HEK293 (cell line): ENCODE measurements at regions not wholly inside any gene's neighbourhood (a gene's known extent, or its start where the extent isn't known, plus 50 kb on each side); places are given as distances from the start of the nearest gene placed in this dataset.

ENCODE experiments used
- CTCF ChIA-PET: fragments of 350-600 bp; formaldehyde crosslinking; extraction: SDS; loops from one replicate; lab custom pipeline; 2021; ENCODE audit warnings: antibody characterized with exemption; lab: Yijun Ruan, JAX
- POLR2A ChIA-PET: fragments of 300-600 bp; formaldehyde crosslinking; extraction: SDS; loops from one replicate; lab custom pipeline; 2020; ENCODE audit warnings: antibody characterized with exemption, inconsistent platforms; lab: Yijun Ruan, JAX
- H3K27ac ChIP-seq: fragments of 200-500 bp; sonication (Bioruptor generic); 2 replicates; pipeline ENCODE4 v1.5.1; 2014; ENCODE audit warnings: low read depth, low read length, control low read depth, inconsistent platforms; ENCODE audit errors: extremely low read depth
- H3K36me3 ChIP-seq, 2 experiments: fragments of 200-500 bp in 1 of 2; sonication (Bioruptor generic) in 1 of 2; 1 replicate in 1 of 2; 2 replicates in 1 of 2; pipeline ENCODE4 v1.5.1; 2014 to 2017; ENCODE audit warnings: inconsistent platforms in 2 of 2, low read length in 2 of 2; ENCODE audit not compliant: control insufficient read depth in 2 of 2, insufficient read depth in 1 of 2
- H3K4me1 ChIP-seq: fragments of 200-500 bp; sonication (Bioruptor generic); 2 replicates; pipeline ENCODE4 v1.5.1; 2014; ENCODE audit warnings: mild to moderate bottlenecking, low read length, inconsistent platforms; ENCODE audit not compliant: control insufficient read depth, insufficient read depth
- H3K4me3 ChIP-seq: 2 replicates; pipeline ENCODE4 v1.5.1; 2011; ENCODE audit warnings: low read depth, mild to moderate bottlenecking, control low read depth, low read length, moderate library complexity
- H3K9me3 ChIP-seq: fragments of 200-500 bp; sonication (Bioruptor generic); 2 replicates; pipeline ENCODE4 v1.5.1; 2014; ENCODE audit warnings: low read depth, low read length, inconsistent platforms; ENCODE audit not compliant: control insufficient read depth, insufficient read depth
- HOXA7 ChIP-seq: sonication (generic); formaldehyde crosslinking; IDR thresholded peaks from 2 replicates; pipeline ENCODE4 v1.8.1; 2022; ENCODE audit warnings: missing genetic modification reagents, borderline replicate concordance
- KLF1 ChIP-seq: fragments of 450-650 bp; formaldehyde crosslinking; IDR thresholded peaks from 2 replicates; pipeline ENCODE4 v1.5.1; 2016; ENCODE audit warnings: missing biosample characterization, missing genetic modification characterization
- OVOL3 ChIP-seq: fragments of 450-650 bp; formaldehyde crosslinking; IDR thresholded peaks from 2 replicates; pipeline ENCODE4 v1.5.1; 2016; ENCODE audit warnings: missing biosample characterization, missing genetic modification characterization
- REPIN1 ChIP-seq: fragments of 450-650 bp; formaldehyde crosslinking; IDR thresholded peaks from 2 replicates; pipeline ENCODE4 v1.5.1; 2017; ENCODE audit warnings: missing biosample characterization, missing genetic modification characterization, low read depth
- SETDB1 ChIP-seq: IDR thresholded peaks from one replicate; pipeline ENCODE4 v1.6.1; 2017; ENCODE audit warnings: mild to moderate bottlenecking, low read length, moderate library complexity, mixed read lengths; ENCODE audit not compliant: insufficient read length
- SP3 ChIP-seq: fragments of 450-650 bp; formaldehyde crosslinking; IDR thresholded peaks from 2 replicates; pipeline ENCODE4 v1.5.1; 2016; ENCODE audit warnings: missing biosample characterization, missing genetic modification characterization
- ZFP41 ChIP-seq: fragments of 450-650 bp; formaldehyde crosslinking; IDR thresholded peaks from 2 replicates; pipeline ENCODE4 v1.5.1; 2016; ENCODE audit warnings: missing biosample characterization, missing genetic modification characterization, borderline replicate concordance
- ZNF350 ChIP-seq: fragments of 450-650 bp; formaldehyde crosslinking; IDR thresholded peaks from 2 replicates; pipeline ENCODE4 v1.5.0; 2017; ENCODE audit warnings: missing biosample characterization, mild to moderate bottlenecking, missing genetic modification characterization
- ZNF544 ChIP-seq: fragments of 450-650 bp; formaldehyde crosslinking; IDR thresholded peaks from 2 replicates; pipeline ENCODE4 v1.5.0; 2017; ENCODE audit warnings: missing biosample characterization, missing genetic modification characterization
- ZNF626 ChIP-seq: fragments of 450-650 bp; sonication (Bioruptor Pico); formaldehyde crosslinking; IDR thresholded peaks from 2 replicates; pipeline ENCODE4 v1.5.1; 2018; ENCODE audit warnings: missing biosample characterization, missing genetic modification characterization, inconsistent platforms
- ZNF747 ChIP-seq: fragments of 450-650 bp; formaldehyde crosslinking; IDR thresholded peaks from 2 replicates; pipeline ENCODE4 v1.5.1; 2016; ENCODE audit warnings: missing biosample characterization, missing genetic modification characterization
- ZNF837 ChIP-seq: fragments of 450-650 bp; formaldehyde crosslinking; IDR thresholded peaks from 2 replicates; pipeline ENCODE4 v1.5.1; 2016; ENCODE audit warnings: missing biosample characterization, missing genetic modification characterization
- TF ChIP-seq, protein P1 (sequence below): fragments of 450-650 bp; formaldehyde crosslinking; IDR thresholded peaks from 2 replicates; pipeline ENCODE4 v1.5.1; 2016; ENCODE audit warnings: missing biosample characterization, missing genetic modification characterization
- TF ChIP-seq, protein P2 (sequence below): fragments of 450-650 bp; formaldehyde crosslinking; IDR thresholded peaks from 2 replicates; pipeline ENCODE4 v1.5.1; 2016; ENCODE audit warnings: missing biosample characterization, missing genetic modification characterization
- TF ChIP-seq, protein P3 (sequence below): fragments of 450-650 bp; formaldehyde crosslinking; IDR thresholded peaks from 2 replicates; pipeline ENCODE4 v1.5.1; 2016; ENCODE audit warnings: missing biosample characterization, missing genetic modification characterization
- TF ChIP-seq, protein P4 (sequence below): fragments of 450-650 bp; formaldehyde crosslinking; IDR thresholded peaks from 2 replicates; pipeline ENCODE4 v1.5.1; 2016; ENCODE audit warnings: missing biosample characterization, missing genetic modification characterization
- TF ChIP-seq, protein P5 (sequence below): fragments of 450-650 bp; formaldehyde crosslinking; IDR thresholded peaks from 2 replicates; pipeline ENCODE4 v1.5.1; 2016; ENCODE audit warnings: missing biosample characterization, missing genetic modification characterization

DNA sequence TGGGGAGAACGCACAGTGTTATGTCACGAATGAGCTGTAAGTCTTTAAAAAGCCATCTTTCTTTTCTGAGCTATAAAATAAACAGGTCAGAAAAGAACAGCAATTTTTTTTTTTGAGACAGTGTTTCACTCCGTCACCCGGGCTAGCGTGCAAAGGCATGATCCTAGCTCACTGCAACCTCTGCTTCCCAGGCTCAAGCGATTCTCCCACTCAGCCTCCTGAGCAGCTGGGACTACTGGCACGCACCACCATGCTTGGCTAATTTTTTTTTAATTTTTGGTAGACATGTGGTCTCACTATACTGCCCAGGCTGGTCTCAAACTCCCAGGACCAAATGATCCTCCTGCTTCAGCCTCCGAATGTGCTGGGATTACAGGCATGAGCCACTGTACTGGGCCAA lies 58.6 kb downstream of the PPP1R3C start:
- Histone ChIP-seq H3K4me3 (no peak overlapping the region), H3K27ac (no peak overlapping the region), H3K4me1 (no peaks in the 10 kb centered on the region), H3K9me3 (no peaks in the 10 kb centered on the region), H3K36me3 (no peaks in the 10 kb centered on the region)
- ChIA-PET CTCF (interaction anchor here (0.6 to 1.3 kb wide), 2 partner anchors 22 to 62 kb away, joined by 3 to 5 read pairs; no protein-coding TSS in a partner anchor), POLR2A (no interaction called here)
- no peak for TF ChIP-seq KLF1 (tag by site-specific recombination)
- TF ChIP-seq, protein P1, sequence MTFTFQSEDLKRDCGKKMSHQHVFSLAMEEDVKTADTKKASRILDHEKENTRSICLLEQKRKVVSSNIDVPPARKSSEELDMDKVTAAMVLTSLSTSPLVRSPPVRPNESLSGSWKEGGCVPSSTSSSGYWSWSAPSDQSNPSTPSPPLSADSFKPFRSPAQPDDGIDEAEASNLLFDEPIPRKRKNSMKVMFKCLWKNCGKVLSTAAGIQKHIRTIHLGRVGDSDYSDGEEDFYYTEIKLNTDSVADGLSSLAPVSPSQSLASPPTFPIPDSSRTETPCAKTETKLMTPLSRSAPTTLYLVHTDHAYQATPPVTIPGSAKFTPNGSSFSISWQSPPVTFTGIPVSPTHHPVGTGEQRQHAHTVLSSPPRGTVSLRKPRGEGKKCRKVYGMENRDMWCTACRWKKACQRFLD, result no peak
- TF ChIP-seq REPIN1, result no peak
- TF ChIP-seq, protein P2, sequence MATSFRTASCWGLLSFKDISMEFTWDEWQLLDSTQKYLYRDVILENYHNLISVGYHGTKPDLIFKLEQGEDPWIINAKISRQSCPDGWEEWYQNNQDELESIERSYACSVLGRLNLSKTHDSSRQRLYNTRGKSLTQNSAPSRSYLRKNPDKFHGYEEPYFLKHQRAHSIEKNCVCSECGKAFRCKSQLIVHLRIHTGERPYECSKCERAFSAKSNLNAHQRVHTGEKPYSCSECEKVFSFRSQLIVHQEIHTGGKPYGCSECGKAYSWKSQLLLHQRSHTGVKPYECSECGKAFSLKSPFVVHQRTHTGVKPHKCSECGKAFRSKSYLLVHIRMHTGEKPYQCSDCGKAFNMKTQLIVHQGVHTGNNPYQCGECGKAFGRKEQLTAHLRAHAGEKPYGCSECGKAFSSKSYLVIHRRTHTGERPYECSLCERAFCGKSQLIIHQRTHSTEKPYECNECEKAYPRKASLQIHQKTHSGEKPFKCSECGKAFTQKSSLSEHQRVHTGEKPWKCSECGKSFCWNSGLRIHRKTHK (tag by site-specific recombination), result no peak

DNA sequence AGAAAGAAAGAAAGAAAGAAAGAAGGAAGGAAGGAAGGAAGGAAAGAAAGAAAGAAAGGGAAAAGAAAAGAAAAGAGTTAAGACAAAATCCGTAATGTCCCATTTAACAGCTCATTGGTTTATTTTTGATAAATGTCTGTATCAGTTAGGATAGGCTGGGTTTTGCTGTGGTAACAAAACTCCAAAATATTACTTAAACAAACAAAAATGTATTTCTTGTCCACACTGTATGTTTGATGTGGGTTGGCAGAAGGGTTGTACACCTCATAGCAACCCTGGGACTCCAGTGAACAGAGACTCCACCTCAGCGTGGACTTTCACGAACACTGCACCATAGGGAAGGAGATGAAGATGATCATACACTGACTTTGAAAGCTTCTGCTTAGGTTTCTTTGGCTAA lies 59.6 kb downstream of the PPP1R3C start:
- POLR2A ChIA-PET, result no interaction called here
- H3K4me1 ChIP-seq, result no peaks in the 10 kb centered on the region
- no peak for TF ChIP-seq ZNF747 (tag by site-specific recombination)
- TF ChIP-seq, all 188 proteins: peak for 0
- Histone ChIP-seq H3K27ac (no peak overlapping the region), H3K36me3 (no peaks in the 10 kb centered on the region), H3K9me3 (no peaks in the 10 kb centered on the region), H3K4me3 (no peak overlapping the region)
- CTCF ChIA-PET, result interaction anchor here (0.9 to 1.3 kb wide), 2 partner anchors 21 to 121 kb away, joined by 4 to 5 read pairs; no protein-coding TSS in a partner anchor

DNA sequence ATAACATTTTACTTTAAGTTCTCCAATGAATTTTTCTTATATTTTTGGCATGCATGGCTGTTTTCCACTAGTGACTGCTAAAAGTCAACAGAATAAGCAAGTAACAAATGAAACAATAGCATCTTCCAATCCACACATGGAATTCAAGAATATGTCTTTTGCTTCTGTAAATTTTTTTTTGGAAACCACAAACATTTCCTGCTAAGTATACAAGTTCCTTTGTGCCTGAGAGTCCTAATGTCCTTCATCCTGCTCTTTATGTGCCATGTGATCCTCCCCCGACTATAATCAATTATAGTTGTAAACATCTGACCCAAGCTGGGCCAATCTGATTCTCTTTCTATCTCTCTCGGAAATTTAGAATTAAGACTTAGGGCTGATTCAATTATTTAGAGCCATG lies 61.2 kb downstream of the PPP1R3C start:
- Histone ChIP-seq H3K4me3 (no peak overlapping the region), H3K4me1 (no peaks in the 10 kb centered on the region), H3K27ac (no peak overlapping the region), H3K36me3 (no peaks in the 10 kb centered on the region), H3K9me3 (no peaks in the 10 kb centered on the region)
- ChIA-PET POLR2A (no interaction called here), CTCF (no interaction called here)
- TF ChIP-seq, protein P3, sequence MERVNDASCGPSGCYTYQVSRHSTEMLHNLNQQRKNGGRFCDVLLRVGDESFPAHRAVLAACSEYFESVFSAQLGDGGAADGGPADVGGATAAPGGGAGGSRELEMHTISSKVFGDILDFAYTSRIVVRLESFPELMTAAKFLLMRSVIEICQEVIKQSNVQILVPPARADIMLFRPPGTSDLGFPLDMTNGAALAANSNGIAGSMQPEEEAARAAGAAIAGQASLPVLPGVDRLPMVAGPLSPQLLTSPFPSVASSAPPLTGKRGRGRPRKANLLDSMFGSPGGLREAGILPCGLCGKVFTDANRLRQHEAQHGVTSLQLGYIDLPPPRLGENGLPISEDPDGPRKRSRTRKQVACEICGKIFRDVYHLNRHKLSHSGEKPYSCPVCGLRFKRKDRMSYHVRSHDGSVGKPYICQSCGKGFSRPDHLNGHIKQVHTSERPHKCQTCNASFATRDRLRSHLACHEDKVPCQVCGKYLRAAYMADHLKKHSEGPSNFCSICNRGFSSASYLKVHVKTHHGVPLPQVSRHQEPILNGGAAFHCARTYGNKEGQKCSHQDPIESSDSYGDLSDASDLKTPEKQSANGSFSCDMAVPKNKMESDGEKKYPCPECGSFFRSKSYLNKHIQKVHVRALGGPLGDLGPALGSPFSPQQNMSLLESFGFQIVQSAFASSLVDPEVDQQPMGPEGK (tag by site-specific recombination), result no peak
- TF ChIP-seq, protein P4, sequence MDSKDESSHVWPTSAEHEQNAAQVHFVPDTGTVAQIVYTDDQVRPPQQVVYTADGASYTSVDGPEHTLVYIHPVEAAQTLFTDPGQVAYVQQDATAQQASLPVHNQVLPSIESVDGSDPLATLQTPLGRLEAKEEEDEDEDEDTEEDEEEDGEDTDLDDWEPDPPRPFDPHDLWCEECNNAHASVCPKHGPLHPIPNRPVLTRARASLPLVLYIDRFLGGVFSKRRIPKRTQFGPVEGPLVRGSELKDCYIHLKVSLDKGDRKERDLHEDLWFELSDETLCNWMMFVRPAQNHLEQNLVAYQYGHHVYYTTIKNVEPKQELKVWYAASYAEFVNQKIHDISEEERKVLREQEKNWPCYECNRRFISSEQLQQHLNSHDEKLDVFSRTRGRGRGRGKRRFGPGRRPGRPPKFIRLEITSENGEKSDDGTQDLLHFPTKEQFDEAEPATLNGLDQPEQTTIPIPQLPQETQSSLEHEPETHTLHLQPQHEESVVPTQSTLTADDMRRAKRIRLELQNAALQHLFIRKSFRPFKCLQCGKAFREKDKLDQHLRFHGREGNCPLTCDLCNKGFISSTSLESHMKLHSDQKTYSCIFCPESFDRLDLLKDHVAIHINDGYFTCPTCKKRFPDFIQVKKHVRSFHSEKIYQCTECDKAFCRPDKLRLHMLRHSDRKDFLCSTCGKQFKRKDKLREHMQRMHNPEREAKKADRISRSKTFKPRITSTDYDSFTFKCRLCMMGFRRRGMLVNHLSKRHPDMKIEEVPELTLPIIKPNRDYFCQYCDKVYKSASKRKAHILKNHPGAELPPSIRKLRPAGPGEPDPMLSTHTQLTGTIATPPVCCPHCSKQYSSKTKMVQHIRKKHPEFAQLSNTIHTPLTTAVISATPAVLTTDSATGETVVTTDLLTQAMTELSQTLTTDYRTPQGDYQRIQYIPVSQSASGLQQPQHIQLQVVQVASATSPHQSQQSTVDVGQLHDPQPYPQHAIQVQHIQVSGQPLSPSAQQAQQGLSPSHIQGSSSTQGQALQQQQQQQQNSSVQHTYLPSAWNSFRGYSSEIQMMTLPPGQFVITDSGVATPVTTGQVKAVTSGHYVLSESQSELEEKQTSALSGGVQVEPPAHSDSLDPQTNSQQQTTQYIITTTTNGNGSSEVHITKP (tag by site-specific recombination), result no peak
- no peak for TF ChIP-seq HOXA7 (CRISPR knock-in tag)
- TF ChIP-seq ZNF626 (tag by site-specific recombination), result no peak
- TF ChIP-seq ZNF837 (tag by site-specific recombination), result no peak
- no peak for TF ChIP-seq ZFP41
- TF ChIP-seq ZNF350 (tag by site-specific recombination), result no peak
- TF ChIP-seq OVOL3, result no peak
- TF ChIP-seq, protein P5, sequence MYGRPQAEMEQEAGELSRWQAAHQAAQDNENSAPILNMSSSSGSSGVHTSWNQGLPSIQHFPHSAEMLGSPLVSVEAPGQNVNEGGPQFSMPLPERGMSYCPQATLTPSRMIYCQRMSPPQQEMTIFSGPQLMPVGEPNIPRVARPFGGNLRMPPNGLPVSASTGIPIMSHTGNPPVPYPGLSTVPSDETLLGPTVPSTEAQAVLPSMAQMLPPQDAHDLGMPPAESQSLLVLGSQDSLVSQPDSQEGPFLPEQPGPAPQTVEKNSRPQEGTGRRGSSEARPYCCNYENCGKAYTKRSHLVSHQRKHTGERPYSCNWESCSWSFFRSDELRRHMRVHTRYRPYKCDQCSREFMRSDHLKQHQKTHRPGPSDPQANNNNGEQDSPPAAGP (tag by site-specific recombination), result no peak
- no peak for TF ChIP-seq SETDB1
- no peak for TF ChIP-seq ZNF544
- TF ChIP-seq SP3, result no peak
